ENCODE measurements at regions not wholly inside any gene's neighbourhood (a gene's known extent, or its start where the extent isn't known, plus 50 kb on each side); places are given as distances from the start of the nearest gene placed in this dataset.
A peak's percentile ranks its signal among the peaks of the same experiment; 100 is the strongest.

- TF ChIP-seq CTCF (conservative IDR thresholded peaks at IDR 0.05): no peak
- Histone ChIP-seq H3K4me3 (ENCODE audit: low read length) (no peak overlapping the region), H3K9me3 (ENCODE audit: control insufficient read depth, low read length) (no peaks in the 10 kb centered on the region), H3K27ac (ENCODE audit: low read depth, low read length) (no peak overlapping the region), H3K4me1 (ENCODE audit: control insufficient read depth, insufficient read depth, low read length) (no peaks in the 10 kb centered on the region), H3K36me3 (ENCODE audit: control insufficient read depth, insufficient read depth, low read length) (no peaks in the 10 kb centered on the region), H3K9ac (ENCODE audit: extremely low read depth, low read length, poor library complexity, severe bottlenecking) (no peak overlapping the region), H3K27me3 (ENCODE audit: control insufficient read depth, insufficient read depth, low read length, poor library complexity, severe bottlenecking) (no peaks in the 10 kb centered on the region)
- H3K36me3 Mint-ChIP-seq (ENCODE audit: low read depth): no peaks in the 10 kb centered on the region
- H3K4me3 Mint-ChIP-seq: no peak overlapping the region
- 94 to 95% methylated on average over 2 to 4 of the region's 4 CpGs for WGBS, 2 experiments (ENCODE audit: insufficient coverage in 1 of 2, insufficient read length in 1 of 2)
- no peak overlapping the region for H3K27ac Mint-ChIP-seq
- H3K4me1 Mint-ChIP-seq: peaks cover 4% of the 10 kb centered on the region
- H3K9me3 Mint-ChIP-seq: no peaks in the 10 kb centered on the region
- no peak for DNase-seq
- no peaks in the 10 kb centered on the region for H3K27me3 Mint-ChIP-seq (ENCODE audit: insufficient read depth)
Observed at GRCh38 chr7:53642361-53642760, 606.9 kb downstream of the POM121L12 start.

GRCh38 chr7:53642866-53643265, 607.4 kb downstream of the POM121L12 start:
- TF ChIP-seq CTCF (conservative IDR thresholded peaks at IDR 0.05): no peak
- Histone ChIP-seq H3K27ac (ENCODE audit: low read depth, low read length) (no peak overlapping the region), H3K9ac (ENCODE audit: extremely low read depth, low read length, poor library complexity, severe bottlenecking) (no peak overlapping the region), H3K27me3 (ENCODE audit: control insufficient read depth, insufficient read depth, low read length, poor library complexity, severe bottlenecking) (no peaks in the 10 kb centered on the region), H3K4me1 (ENCODE audit: control insufficient read depth, insufficient read depth, low read length) (no peaks in the 10 kb centered on the region), H3K36me3 (ENCODE audit: control insufficient read depth, insufficient read depth, low read length) (no peaks in the 10 kb centered on the region), H3K9me3 (ENCODE audit: control insufficient read depth, low read length) (no peaks in the 10 kb centered on the region), H3K4me3 (ENCODE audit: low read length) (no peak overlapping the region)
- peaks cover 4% of the 10 kb centered on the region for H3K4me1 Mint-ChIP-seq
- no peaks in the 10 kb centered on the region for H3K9me3 Mint-ChIP-seq
- H3K27ac Mint-ChIP-seq: no peak overlapping the region
- 74% methylated on average over 2 of the region's 2 CpGs; no CpG with 5 or more reads in 1 of the 2 experiments for WGBS, 2 experiments (ENCODE audit: insufficient coverage in 1 of 2, insufficient read length in 1 of 2)
- DNase-seq: no peak
- no peaks in the 10 kb centered on the region for H3K36me3 Mint-ChIP-seq (ENCODE audit: low read depth)
- H3K4me3 Mint-ChIP-seq: no peak overlapping the region
- H3K27me3 Mint-ChIP-seq (ENCODE audit: insufficient read depth): no peaks in the 10 kb centered on the region

- Histone ChIP-seq H3K9ac (ENCODE audit: extremely low read depth, low read length, poor library complexity, severe bottlenecking) (no peak overlapping the region), H3K36me3 (ENCODE audit: control insufficient read depth, insufficient read depth, low read length) (no peaks in the 10 kb centered on the region), H3K27ac (ENCODE audit: low read depth, low read length) (no peak overlapping the region), H3K4me1 (ENCODE audit: control insufficient read depth, insufficient read depth, low read length) (no peaks in the 10 kb centered on the region), H3K27me3 (ENCODE audit: control insufficient read depth, insufficient read depth, low read length, poor library complexity, severe bottlenecking) (no peaks in the 10 kb centered on the region), H3K4me3 (ENCODE audit: low read length) (no peak overlapping the region), H3K9me3 (ENCODE audit: control insufficient read depth, low read length) (no peaks in the 10 kb centered on the region)
- Mint-ChIP-seq H3K27me3 (ENCODE audit: insufficient read depth) (no peaks in the 10 kb centered on the region), H3K4me3 (no peak overlapping the region), H3K4me1 (no peaks in the 10 kb centered on the region), H3K36me3 (ENCODE audit: low read depth) (no peaks in the 10 kb centered on the region), H3K9me3 (no peaks in the 10 kb centered on the region), H3K27ac (no peak overlapping the region)
- no peak for TF ChIP-seq CTCF (conservative IDR thresholded peaks at IDR 0.05)
- WGBS, 2 experiments (ENCODE audit: insufficient coverage in 1 of 2, insufficient read length in 1 of 2): 88% methylated on average over 1 of the region's 1 CpG; no CpG with 5 or more reads in 1 of the 2 experiments
- DNase-seq: peak; percentile 43
Observed at GRCh38 chr7:53656881-53657280, 621.4 kb downstream of the POM121L12 start.

Data from endodermal cell (in vitro differentiated cells).